Fibroblast of lung (primary cell): ENCODE measurements at regions not wholly inside any gene's neighbourhood (a gene's known extent, or its start where the extent isn't known, plus 50 kb on each side); places are given as distances from the start of the nearest gene placed in this dataset.

Experiments used
- EZH2 ChIP-seq: IDR thresholded peaks from 2 replicates; pipeline ENCODE4 v1.5.1; 2012; ENCODE audit warnings: low read length, control low read depth, mild to moderate bottlenecking; ENCODE audit errors: missing control alignments
- TF ChIP-seq, protein P1 (sequence below), 2 donors: IDR thresholded peaks in 1 of 2; conservative IDR thresholded peaks in 1 of 2; 1 replicate in 1 of 2; 2 replicates in 1 of 2; pipeline ENCODE4 v1.5.1; 2011 to 2012; ENCODE audit warnings: low read length in 2 of 2, control low read depth in 1 of 2, inconsistent platforms in 1 of 2, low read depth in 1 of 2, mild to moderate bottlenecking in 1 of 2

DNA sequence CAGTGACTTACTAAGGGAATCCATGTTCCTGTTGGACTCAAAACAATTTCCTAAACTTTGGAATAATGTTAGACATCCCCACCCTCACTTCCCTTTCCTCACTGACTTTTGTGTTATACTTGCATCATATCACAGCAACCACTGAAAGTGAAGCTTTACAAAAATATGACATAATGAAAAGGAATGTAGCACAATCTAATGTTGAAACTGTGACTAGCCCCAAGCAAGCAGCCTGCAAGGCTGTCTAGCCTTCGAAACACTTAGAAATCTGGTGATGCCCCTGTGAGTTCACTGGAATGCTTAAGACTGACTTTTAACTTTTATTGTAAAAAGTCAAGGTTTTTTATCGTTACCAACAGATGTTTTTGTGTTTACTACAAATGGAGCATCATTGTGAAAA lies 203.7 kb upstream of the ZNF385D start:
- TF ChIP-seq EZH2 = no peak
- TF ChIP-seq, protein P1, sequence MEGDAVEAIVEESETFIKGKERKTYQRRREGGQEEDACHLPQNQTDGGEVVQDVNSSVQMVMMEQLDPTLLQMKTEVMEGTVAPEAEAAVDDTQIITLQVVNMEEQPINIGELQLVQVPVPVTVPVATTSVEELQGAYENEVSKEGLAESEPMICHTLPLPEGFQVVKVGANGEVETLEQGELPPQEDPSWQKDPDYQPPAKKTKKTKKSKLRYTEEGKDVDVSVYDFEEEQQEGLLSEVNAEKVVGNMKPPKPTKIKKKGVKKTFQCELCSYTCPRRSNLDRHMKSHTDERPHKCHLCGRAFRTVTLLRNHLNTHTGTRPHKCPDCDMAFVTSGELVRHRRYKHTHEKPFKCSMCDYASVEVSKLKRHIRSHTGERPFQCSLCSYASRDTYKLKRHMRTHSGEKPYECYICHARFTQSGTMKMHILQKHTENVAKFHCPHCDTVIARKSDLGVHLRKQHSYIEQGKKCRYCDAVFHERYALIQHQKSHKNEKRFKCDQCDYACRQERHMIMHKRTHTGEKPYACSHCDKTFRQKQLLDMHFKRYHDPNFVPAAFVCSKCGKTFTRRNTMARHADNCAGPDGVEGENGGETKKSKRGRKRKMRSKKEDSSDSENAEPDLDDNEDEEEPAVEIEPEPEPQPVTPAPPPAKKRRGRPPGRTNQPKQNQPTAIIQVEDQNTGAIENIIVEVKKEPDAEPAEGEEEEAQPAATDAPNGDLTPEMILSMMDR (conservative IDR thresholded peaks at IDR 0.05 in 1 of 2, IDR thresholded peaks at IDR 0.05 in 1 of 2; ENCODE audit: low read depth in 1 of 2, low read length in 2 of 2) = no peak
